Activated T-cell treated with anti-CD3 and anti-CD28 coated beads, Interleukin-2, amount 50 U/mL, for 24 hours (primary cell): ENCODE measurements at regions not wholly inside any gene's neighbourhood (a gene's known extent, or its start where the extent isn't known, plus 50 kb on each side); places are given as distances from the start of the nearest gene placed in this dataset.
A peak's percentile ranks its signal among the peaks of the same experiment; 100 is the strongest.

ENCODE experiments used
- DNase-seq: peaks from one replicate; pipeline ENCODE4 v3.0.0-alpha.2; 2020
- H3K27ac Mint-ChIP-seq: 2 replicates; pipeline ENCODE4 v1.8.0; 2020; ENCODE audit warnings: mild to moderate bottlenecking, mixed read lengths
- H3K27me3 Mint-ChIP-seq: 2 replicates; pipeline ENCODE4 v1.8.0; 2020; ENCODE audit warnings: mixed read lengths
- H3K36me3 Mint-ChIP-seq: 2 replicates; pipeline ENCODE4 v1.8.0; 2020; ENCODE audit warnings: low read depth, mixed read lengths
- H3K4me1 Mint-ChIP-seq: 2 replicates; pipeline ENCODE4 v1.8.0; 2020; ENCODE audit warnings: low read depth, mixed read lengths
- H3K4me3 Mint-ChIP-seq: 2 replicates; pipeline ENCODE4 v1.8.0; 2020; ENCODE audit warnings: mild to moderate bottlenecking, moderate library complexity, mixed read lengths
- H3K9me3 Mint-ChIP-seq: 2 replicates; pipeline ENCODE4 v1.8.0; 2020; ENCODE audit warnings: mixed read lengths

- DNase-seq = no peak
- no peaks in the 10 kb centered on the region for H3K4me1 Mint-ChIP-seq
- no peak overlapping the region for H3K27ac Mint-ChIP-seq
- H3K36me3 Mint-ChIP-seq = no peaks in the 10 kb centered on the region
- peaks cover 19% of the 10 kb centered on the region for H3K27me3 Mint-ChIP-seq
- H3K9me3 Mint-ChIP-seq = no peaks in the 10 kb centered on the region
- no peak overlapping the region for H3K4me3 Mint-ChIP-seq
Measured at GRCh38 chr16:79480929-79481328, 119.6 kb downstream of the MAF start.

- H3K4me1 Mint-ChIP-seq = no peaks in the 10 kb centered on the region
- H3K36me3 Mint-ChIP-seq = no peaks in the 10 kb centered on the region
- H3K27ac Mint-ChIP-seq = no peak overlapping the region
- no peak for DNase-seq
- H3K4me3 Mint-ChIP-seq = no peak overlapping the region
- peaks cover 19% of the 10 kb centered on the region for H3K27me3 Mint-ChIP-seq
- no peaks in the 10 kb centered on the region for H3K9me3 Mint-ChIP-seq
Measured at GRCh38 chr16:79480056-79480455, 120.5 kb downstream of the MAF start.

GRCh38 chr16:79476580-79476979 lies 124.0 kb downstream of the MAF start:
- Mint-ChIP-seq H3K4me1 (no peaks in the 10 kb centered on the region), H3K9me3 (no peaks in the 10 kb centered on the region), H3K4me3 (no peak overlapping the region), H3K27ac (no peak overlapping the region), H3K36me3 (no peaks in the 10 kb centered on the region), H3K27me3 (peaks cover 7% of the 10 kb centered on the region)
- no peak for DNase-seq

- Mint-ChIP-seq H3K27ac (no peak overlapping the region), H3K4me1 (no peaks in the 10 kb centered on the region), H3K36me3 (no peaks in the 10 kb centered on the region), H3K9me3 (no peaks in the 10 kb centered on the region), H3K4me3 (no peak overlapping the region), H3K27me3 (peaks cover 6% of the 10 kb centered on the region)
- no peak for DNase-seq
Measured at GRCh38 chr16:79475841-79476240, 124.7 kb downstream of the MAF start.

GRCh38 chr16:79473456-79473855 lies 127.1 kb downstream of the MAF start:
- no peak for DNase-seq
- Mint-ChIP-seq H3K36me3 (no peaks in the 10 kb centered on the region), H3K27me3 (peaks cover 3% of the 10 kb centered on the region), H3K9me3 (no peaks in the 10 kb centered on the region), H3K4me3 (no peak overlapping the region), H3K4me1 (no peaks in the 10 kb centered on the region), H3K27ac (no peak overlapping the region)

- no peak for DNase-seq
- Mint-ChIP-seq H3K9me3 (no peaks in the 10 kb centered on the region), H3K27me3 (peaks cover 3% of the 10 kb centered on the region), H3K4me3 (no peak overlapping the region), H3K36me3 (no peaks in the 10 kb centered on the region), H3K27ac (no peak overlapping the region), H3K4me1 (no peaks in the 10 kb centered on the region)
Measured at GRCh38 chr16:79472426-79472825, 128.1 kb downstream of the MAF start.

GRCh38 chr16:79469999-79470398 lies 130.5 kb downstream of the MAF start:
- Mint-ChIP-seq H3K9me3 (no peaks in the 10 kb centered on the region), H3K4me3 (no peak overlapping the region), H3K4me1 (no peaks in the 10 kb centered on the region), H3K36me3 (no peaks in the 10 kb centered on the region), H3K27me3 (peaks cover 3% of the 10 kb centered on the region), H3K27ac (no peak overlapping the region)
- DNase-seq = no peak

GRCh38 chr16:79468631-79469030 lies 131.9 kb downstream of the MAF start:
- no peak overlapping the region for H3K4me3 Mint-ChIP-seq
- H3K36me3 Mint-ChIP-seq = no peaks in the 10 kb centered on the region
- no peak for DNase-seq
- peaks cover 6% of the 10 kb centered on the region for H3K27me3 Mint-ChIP-seq
- no peaks in the 10 kb centered on the region for H3K4me1 Mint-ChIP-seq
- no peak overlapping the region for H3K27ac Mint-ChIP-seq
- H3K9me3 Mint-ChIP-seq = no peaks in the 10 kb centered on the region

- DNase-seq = no peak
Measured at GRCh38 chr16:79468121-79468552, 132.4 kb downstream of the MAF start.

GRCh38 chr16:79466111-79466510 lies 134.4 kb downstream of the MAF start:
- H3K4me1 Mint-ChIP-seq = no peaks in the 10 kb centered on the region
- no peak overlapping the region for H3K27ac Mint-ChIP-seq
- peaks cover 2% of the 10 kb centered on the region for H3K27me3 Mint-ChIP-seq
- H3K4me3 Mint-ChIP-seq = no peak overlapping the region
- H3K36me3 Mint-ChIP-seq = no peaks in the 10 kb centered on the region
- no peaks in the 10 kb centered on the region for H3K9me3 Mint-ChIP-seq
- no peak for DNase-seq

More at GRCh38 chr16:79468121-79468552, 132.4 kb downstream of the MAF start:
- H3K36me3 Mint-ChIP-seq = no peaks in the 10 kb centered on the region
- no peaks in the 10 kb centered on the region for H3K9me3 Mint-ChIP-seq
- peaks cover 6% of the 10 kb centered on the region for H3K27me3 Mint-ChIP-seq
- no peaks in the 10 kb centered on the region for H3K4me1 Mint-ChIP-seq
- H3K4me3 Mint-ChIP-seq = no peak overlapping the region
- H3K27ac Mint-ChIP-seq = no peak overlapping the region

GRCh38 chr16:79463841-79464240 lies 136.7 kb downstream of the MAF start:
- H3K4me3 Mint-ChIP-seq = no peak overlapping the region

GRCh38 chr16:79456036-79456435 lies 144.5 kb downstream of the MAF start:
- no peaks in the 10 kb centered on the region for H3K36me3 Mint-ChIP-seq
- H3K4me3 Mint-ChIP-seq = no peak overlapping the region
- peaks cover 9% of the 10 kb centered on the region for H3K27me3 Mint-ChIP-seq
- no peak overlapping the region for H3K27ac Mint-ChIP-seq
- H3K4me1 Mint-ChIP-seq = peaks cover 8% of the 10 kb centered on the region
- no peaks in the 10 kb centered on the region for H3K9me3 Mint-ChIP-seq
- DNase-seq = no peak

More at GRCh38 chr16:79463841-79464240, 136.7 kb downstream of the MAF start:
- Mint-ChIP-seq H3K27me3 (peaks cover 2% of the 10 kb centered on the region), H3K27ac (no peak overlapping the region), H3K9me3 (no peaks in the 10 kb centered on the region), H3K4me1 (no peaks in the 10 kb centered on the region), H3K36me3 (no peaks in the 10 kb centered on the region)
- DNase-seq = no peak

- H3K27ac Mint-ChIP-seq = no peak overlapping the region
- H3K9me3 Mint-ChIP-seq = no peaks in the 10 kb centered on the region
- no peak overlapping the region for H3K4me3 Mint-ChIP-seq
- H3K27me3 Mint-ChIP-seq = peaks cover 9% of the 10 kb centered on the region
- H3K4me1 Mint-ChIP-seq = peaks cover 14% of the 10 kb centered on the region
- no peaks in the 10 kb centered on the region for H3K36me3 Mint-ChIP-seq
- DNase-seq = no peak
Measured at GRCh38 chr16:79452671-79453070, 147.9 kb downstream of the MAF start.

GRCh38 chr16:79451196-79451816 lies 149.2 kb downstream of the MAF start:
- peaks cover 14% of the 10 kb centered on the region for H3K4me1 Mint-ChIP-seq
- H3K4me3 Mint-ChIP-seq = no peak overlapping the region
- H3K9me3 Mint-ChIP-seq = no peaks in the 10 kb centered on the region
- peak overlapping the region; percentile 62 for H3K27ac Mint-ChIP-seq
- peaks cover 9% of the 10 kb centered on the region for H3K27me3 Mint-ChIP-seq
- DNase-seq = no peak
- no peaks in the 10 kb centered on the region for H3K36me3 Mint-ChIP-seq

GRCh38 chr16:79449900-79450299 lies 150.6 kb downstream of the MAF start:
- Mint-ChIP-seq H3K4me1 (peaks cover 14% of the 10 kb centered on the region), H3K4me3 (no peak overlapping the region), H3K9me3 (no peaks in the 10 kb centered on the region), H3K27me3 (peaks cover 4% of the 10 kb centered on the region), H3K27ac (no peak overlapping the region), H3K36me3 (no peaks in the 10 kb centered on the region)
- no peak for DNase-seq
